Activated CD8-positive, alpha-beta memory T cell treated with anti-CD3 and anti-CD28 coated beads for 4 hours (primary cell): ENCODE measurements at regions not wholly inside any gene's neighbourhood (a gene's known extent, or its start where the extent isn't known, plus 50 kb on each side); places are given as distances from the start of the nearest gene placed in this dataset.
"Not testable (repeated sequence)": the region's sequence is repeated elsewhere in the genome, so short reads cannot be mapped to it uniquely, and the experiment has no call there.

ENCODE experiments used
- DNase-seq, 2 donors: peaks; one replicate each; pipeline ENCODE4 v3.0.0-alpha.2; 2020; ENCODE audit warnings: low read depth in 2 of 2

GRCh38 chr10:65769828-65770227, 1156.0 kb upstream of the LRRTM3 start:
- no peak for DNase-seq

DNA sequence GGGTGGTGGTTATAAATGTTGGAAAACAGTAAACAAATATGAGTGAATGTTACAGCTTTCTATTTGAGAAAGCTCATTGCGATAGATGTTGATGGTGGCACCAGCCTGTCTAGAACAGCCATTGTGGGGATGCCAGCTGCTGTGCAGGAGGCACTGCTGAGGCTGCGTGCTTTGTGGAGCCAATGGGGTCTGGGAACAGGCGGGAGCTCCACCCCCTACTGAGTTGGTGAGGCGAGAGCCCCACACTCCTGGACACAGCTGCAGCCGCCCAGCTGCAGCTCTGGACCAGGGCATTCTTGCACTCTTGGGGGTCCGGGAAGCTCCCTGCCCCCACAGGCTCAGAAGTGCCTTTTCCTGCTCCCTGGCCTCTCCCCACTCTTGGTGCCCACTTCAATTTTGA, 1147.1 kb upstream of the LRRTM3 start:
- DNase-seq, result no peak

GRCh38 chr10:65779985-65780384, 1145.9 kb upstream of the LRRTM3 start:
- no peak for DNase-seq

GRCh38 chr10:65786279-65786678, 1139.6 kb upstream of the LRRTM3 start:
- no peak for DNase-seq

- no peak for DNase-seq
Observed at GRCh38 chr10:65787571-65787970, 1138.3 kb upstream of the LRRTM3 start.

DNA sequence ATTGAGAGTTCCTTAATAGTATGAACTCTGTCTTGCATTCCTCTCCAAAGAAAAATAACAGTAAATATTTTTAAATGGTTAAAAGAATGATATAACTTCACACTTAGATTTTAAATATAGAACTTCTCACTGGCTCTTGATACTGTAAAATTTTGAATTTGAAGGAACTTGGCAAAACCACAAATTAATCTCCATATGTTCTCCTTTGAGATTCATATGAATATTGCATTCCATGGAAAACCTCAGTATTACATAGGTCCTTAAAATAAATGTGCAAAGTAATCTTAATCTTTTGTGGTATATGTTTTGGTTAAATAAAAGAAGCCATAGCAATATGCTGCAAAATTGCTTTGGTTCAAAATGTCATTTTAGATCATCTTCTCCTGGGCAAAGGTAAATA, 1137.6 kb upstream of the LRRTM3 start:
- DNase-seq, result no peak

DNA sequence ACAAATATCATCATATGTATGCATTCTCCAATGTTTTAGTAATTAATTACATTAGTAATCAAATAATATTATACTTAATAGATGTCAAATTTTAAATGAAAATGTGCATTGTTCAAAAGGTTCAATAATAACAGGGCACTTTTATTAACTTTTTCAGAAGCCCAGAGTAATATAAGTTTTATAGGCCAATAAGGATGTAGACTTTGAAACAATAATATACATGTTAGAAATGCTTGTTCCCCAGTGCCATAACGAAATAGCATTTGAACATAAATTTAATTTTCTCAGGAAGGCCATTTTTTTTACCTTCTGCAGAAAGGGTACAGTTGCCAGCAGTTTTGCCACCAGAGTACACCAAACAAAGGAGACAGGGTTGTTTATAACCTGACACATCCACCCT, 1133.9 kb upstream of the LRRTM3 start:
- DNase-seq, result no peak

GRCh38 chr10:65793738-65794425, 1132.0 kb upstream of the LRRTM3 start:
- DNase-seq, result no peak

DNA sequence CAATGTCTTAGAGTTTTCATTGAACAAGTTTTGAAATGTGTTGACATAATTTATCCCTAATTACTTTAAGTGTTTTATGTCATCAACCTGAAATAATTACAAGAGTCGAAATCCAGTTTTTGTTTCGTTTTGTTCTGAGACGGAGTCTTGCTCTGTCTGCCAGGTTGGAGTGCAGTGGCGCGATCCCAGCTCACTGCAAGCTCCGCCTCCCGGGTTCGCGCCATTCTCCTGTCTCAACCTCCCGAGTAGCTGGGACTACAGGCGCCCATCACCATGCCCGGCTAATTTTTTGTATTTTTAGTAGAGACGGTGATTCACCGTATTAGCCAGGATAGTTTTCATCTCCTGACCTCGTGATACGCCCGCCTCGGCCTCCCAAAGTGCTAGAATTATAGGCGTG, 1131.0 kb upstream of the LRRTM3 start:
- not testable (repeated sequence) for DNase-seq

DNA sequence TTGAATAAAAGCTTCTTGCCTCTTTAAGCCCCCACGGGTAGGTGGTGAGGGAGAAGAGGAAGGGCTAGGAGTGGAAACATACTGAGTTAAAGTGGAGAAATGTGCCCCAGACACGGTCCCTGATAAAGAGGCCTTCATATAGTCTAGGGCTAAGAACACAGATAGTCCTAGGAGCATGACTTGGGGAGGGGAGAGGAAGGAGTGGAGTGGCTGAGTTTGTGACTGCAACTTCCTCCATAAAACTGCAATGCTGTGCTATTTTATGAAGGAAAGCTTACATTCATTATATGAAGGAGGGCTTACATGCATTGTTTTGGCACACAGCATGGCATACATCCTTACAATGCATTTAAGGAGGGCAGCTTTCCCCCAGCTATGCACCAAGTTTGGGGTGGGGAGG, 1129.4 kb upstream of the LRRTM3 start:
- DNase-seq, result no peak

GRCh38 chr10:65798133-65798532, 1127.7 kb upstream of the LRRTM3 start:
- DNase-seq, result no peak

GRCh38 chr10:65802391-65802790, 1123.4 kb upstream of the LRRTM3 start:
- DNase-seq, result no peak

- no peak for DNase-seq
Observed at GRCh38 chr10:65805511-65805910, 1120.3 kb upstream of the LRRTM3 start.

- DNase-seq, result no peak
Observed at GRCh38 chr10:65805993-65806392, 1119.8 kb upstream of the LRRTM3 start.

DNA sequence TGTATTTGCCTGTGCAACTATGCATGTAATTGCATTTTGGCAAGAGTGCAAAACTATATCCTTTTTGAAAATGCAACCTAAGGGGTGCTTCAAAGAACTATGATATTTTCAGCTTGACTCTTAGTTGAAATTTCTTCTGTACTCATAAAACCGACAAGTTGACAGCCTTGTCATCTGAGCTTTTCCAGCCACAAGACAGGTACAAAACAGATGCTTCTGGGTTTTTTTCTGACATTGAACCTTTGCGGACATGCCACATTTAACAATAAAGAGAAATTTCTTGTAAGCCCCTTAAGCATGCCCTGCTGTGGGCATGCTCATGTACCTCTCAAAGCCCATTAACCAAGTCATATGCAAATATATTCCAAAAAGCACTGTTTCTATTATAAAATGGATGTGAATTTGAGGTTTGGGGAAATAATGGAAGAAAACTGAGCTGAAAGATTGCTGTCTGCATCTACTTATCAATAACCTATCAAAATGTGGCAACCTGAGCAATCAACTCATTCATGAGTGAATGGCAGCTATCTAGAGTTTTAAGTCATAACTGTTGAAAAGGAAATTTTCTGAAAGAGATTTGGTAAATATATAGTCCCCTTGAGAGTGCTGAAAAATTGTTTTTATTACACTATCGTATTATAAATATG, 1117.0 kb upstream of the LRRTM3 start:
- no peak for DNase-seq

- DNase-seq, result no peak
Observed at GRCh38 chr10:65811931-65812525, 1113.8 kb upstream of the LRRTM3 start.

DNA sequence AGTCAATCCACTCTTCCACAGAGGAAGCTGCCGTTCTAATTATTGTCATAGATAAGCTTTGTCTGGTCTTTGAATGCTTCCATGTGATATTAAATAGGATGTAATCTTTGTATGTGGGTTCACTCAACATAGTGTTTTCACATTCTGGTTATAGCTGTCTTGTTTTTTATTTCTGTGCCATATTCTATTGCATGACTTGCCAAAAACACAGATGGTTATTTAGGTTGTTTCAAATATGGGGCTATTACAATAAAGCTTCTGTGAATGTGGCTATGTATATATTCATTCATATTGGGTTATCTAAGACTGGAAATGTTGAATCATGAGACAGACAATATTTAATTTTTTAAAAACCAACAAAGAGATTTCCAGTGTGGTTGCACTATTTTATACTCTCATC, 1109.3 kb upstream of the LRRTM3 start:
- DNase-seq, result no peak

DNA sequence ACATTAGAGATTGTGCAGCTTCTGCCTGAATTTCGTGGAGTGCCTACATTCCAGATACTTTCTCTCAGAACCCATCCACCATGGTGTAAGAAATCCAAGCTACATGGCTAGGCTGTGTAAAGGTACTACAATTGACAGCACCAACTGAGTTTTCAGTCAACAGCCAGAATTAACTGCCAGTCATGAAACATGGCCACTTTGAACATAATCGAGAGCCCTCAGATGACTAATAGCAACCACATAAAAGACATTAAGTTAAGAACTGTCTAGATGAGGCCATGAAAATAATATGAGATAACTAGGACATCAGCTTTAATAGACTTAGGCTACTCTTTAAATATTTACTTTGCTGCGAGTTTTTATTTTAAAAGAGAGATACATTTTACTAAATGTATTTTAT, 1106.8 kb upstream of the LRRTM3 start:
- DNase-seq, result no peak

- no peak for DNase-seq
Observed at GRCh38 chr10:65827359-65827758, 1098.5 kb upstream of the LRRTM3 start.

GRCh38 chr10:65838811-65839210, 1087.0 kb upstream of the LRRTM3 start:
- no peak for DNase-seq

GRCh38 chr10:65843203-65843602, 1082.6 kb upstream of the LRRTM3 start:
- no peak for DNase-seq

GRCh38 chr10:65845916-65846315, 1079.9 kb upstream of the LRRTM3 start:
- no peak for DNase-seq

GRCh38 chr10:65846541-65846940, 1079.3 kb upstream of the LRRTM3 start:
- no peak for DNase-seq
